ENCODE measurements at regions not wholly inside any gene's neighbourhood (a gene's known extent, or its start where the extent isn't known, plus 50 kb on each side); places are given as distances from the start of the nearest gene placed in this dataset.

GRCh38 chr4:176385601-176386000 is 65.8 kb downstream of the SPCS3 start:
- no peak for TF ChIP-seq TCF7L2 (IDR thresholded peaks at IDR 0.05; ENCODE audit: borderline replicate concordance, extremely low read depth, insufficient read depth, insufficient read length)
- TF ChIP-seq POLR2A (IDR thresholded peaks at IDR 0.05; ENCODE audit: borderline replicate concordance, extremely low read depth, insufficient read depth, insufficient read length): no peak
- no peak for TF ChIP-seq ATF3 (IDR thresholded peaks at IDR 0.05)
- no peak for TF ChIP-seq ZNF274 (IDR thresholded peaks at IDR 0.05; ENCODE audit: low read depth, low read length)
